GM18508 (cell line): ENCODE measurements at regions not wholly inside any gene's neighbourhood (a gene's known extent, or its start where the extent isn't known, plus 50 kb on each side); places are given as distances from the start of the nearest gene placed in this dataset.
"Not testable (repeated sequence)": the region's sequence is repeated elsewhere in the genome, so short reads cannot be mapped to it uniquely, and the experiment has no call there.

ENCODE experiments used
- ATAC-seq: cut with Tn5 transposase; IDR thresholded peaks from one replicate; pipeline ENCODE4 v1.9.1; 2021; ENCODE audit warnings: moderate number of reproducible peaks; ENCODE audit not compliant: insufficient read depth, unreplicated experiment

DNA sequence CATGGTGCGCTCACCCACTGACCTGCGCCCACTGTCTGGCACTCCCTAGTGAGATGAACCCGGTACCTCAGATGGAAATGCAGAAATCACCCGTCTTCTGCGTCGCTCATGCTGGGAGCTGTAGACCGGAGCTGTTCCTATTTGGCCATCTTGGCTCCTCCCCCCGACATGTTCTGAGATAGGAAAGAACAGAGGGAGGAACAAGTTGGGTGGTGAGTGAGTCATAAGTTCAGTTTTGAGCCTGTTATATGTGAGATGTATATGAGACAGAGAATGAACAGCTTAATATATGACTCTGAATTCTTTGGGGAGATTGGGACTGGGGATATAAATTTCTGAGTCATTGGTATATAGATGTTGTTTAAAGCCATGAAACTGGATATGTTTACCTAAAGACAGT is 596.7 kb downstream of the TSN start:
- not testable (repeated sequence) for ATAC-seq

DNA sequence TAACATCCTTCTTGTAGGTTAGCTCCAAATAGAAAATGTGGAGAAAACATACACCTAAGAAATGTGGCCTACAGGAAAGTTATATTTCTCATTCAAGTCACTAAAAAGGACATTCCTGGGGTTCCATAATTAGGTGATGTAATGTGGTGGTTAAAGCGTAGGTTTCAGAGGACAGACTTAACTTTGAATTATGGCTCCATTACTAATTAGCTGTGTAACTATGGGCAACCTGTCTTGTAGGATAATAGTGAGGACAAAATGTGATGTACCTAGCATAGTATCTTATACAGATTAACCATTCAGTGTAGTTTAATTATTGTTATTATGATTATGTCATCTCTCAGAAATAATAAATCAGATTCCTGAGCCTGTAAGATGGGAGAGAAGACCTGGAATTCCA is 602.5 kb downstream of the TSN start:
- ATAC-seq = no peak

DNA sequence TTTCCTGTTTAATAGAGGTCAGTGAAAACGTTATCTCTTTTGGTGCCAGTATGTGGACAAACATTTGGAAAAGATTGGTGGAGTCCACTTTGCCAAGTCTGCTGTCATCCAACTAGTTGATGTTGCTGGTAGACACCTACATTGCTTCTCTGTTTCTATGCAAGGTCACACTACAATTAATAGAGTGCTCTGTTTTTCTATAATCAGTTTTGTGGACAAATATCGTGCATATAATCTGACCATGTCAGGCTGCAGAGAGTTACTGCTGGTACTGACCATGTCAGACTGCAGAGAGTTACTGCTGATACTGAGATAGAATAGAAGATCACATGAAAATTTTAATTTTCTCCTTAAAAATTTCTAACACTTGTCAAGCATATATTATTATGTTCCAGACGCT is 603.3 kb downstream of the TSN start:
- no peak for ATAC-seq

DNA sequence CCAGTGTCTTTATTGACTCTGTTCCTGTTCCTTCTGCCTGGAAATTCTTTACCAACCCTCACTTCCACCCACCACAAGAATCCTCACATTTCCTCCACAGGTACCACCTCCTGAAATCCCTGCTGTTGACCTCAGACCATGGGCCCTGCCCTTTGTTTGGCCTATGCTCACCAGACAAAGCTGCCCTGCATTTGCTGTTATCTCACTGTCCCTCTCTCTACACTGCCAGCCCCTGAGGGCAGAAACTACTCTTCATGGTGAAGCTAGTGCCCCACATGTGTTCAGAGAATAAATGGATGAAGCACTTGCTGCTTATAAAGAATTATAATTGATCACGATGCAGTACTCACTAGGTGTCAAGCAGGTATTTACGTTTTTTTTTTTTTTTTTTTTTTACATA is 608.4 kb downstream of the TSN start:
- ATAC-seq = no peak

DNA sequence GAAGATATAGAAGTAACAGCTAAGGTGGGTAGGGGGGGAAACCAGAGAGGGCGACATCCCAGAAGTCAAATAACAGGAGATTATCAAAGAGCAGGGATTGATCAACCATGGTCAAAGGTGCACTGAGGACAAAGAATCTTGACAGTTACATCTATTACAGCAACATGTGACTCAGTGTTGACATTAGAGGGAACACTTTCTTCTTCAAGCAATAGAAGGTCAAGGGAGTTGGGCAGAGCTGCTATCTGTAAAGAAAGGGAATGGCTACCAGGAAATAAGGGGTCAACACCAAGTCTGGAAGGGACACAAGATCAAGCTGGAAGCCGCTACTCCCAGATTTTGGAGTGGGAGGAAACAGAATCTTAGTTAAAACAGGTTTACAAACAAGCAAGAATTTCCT is 611.0 kb downstream of the TSN start:
- ATAC-seq = no peak

DNA sequence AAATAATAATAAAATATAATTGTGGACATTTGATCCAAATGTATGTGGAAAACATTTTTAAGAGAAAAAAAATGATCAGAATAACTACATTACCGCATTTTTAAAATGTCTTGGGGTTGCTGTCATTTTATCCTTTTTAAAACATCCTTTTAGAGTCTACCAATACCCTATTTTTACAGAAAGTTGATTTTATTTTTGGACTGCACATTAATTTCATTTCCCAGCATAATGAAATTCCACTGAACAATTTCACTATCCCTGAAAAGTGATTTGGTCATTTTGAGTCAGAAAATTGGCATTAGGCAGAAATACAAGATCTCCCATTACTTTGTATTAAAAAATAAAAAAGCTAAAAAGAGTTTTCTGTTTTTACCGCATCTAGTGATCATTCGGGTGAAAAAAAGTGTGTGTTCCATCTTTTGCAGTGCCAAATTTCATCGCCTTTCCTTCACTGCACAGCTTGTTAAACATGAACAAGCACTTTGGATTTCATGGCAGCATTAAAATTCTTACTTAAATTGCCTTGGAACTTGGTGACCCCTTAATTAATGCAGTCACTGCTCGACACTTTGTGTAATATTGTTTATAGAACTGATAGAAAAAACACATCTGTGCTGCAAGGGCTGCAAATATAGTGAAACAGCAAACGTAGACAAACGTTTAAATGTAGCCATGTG is 611.7 kb downstream of the TSN start:
- no peak for ATAC-seq

DNA sequence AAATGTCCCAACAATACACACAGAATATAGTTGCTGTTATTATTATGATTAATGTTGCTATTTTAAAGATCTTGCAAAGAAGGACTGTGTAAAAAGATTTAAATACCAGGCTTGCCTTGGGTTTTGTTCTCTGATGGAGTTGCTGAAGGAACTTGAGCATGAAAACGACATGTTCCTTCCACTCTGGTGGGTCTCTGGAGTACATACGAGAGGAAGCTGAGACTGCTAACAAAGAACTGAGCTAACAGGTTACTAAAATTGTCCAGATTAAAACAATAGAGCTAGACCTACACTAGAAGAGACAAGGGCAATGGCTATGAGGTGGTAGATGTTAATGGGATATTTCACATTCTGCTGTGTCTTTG is 612.2 kb downstream of the TSN start:
- ATAC-seq = no peak

DNA sequence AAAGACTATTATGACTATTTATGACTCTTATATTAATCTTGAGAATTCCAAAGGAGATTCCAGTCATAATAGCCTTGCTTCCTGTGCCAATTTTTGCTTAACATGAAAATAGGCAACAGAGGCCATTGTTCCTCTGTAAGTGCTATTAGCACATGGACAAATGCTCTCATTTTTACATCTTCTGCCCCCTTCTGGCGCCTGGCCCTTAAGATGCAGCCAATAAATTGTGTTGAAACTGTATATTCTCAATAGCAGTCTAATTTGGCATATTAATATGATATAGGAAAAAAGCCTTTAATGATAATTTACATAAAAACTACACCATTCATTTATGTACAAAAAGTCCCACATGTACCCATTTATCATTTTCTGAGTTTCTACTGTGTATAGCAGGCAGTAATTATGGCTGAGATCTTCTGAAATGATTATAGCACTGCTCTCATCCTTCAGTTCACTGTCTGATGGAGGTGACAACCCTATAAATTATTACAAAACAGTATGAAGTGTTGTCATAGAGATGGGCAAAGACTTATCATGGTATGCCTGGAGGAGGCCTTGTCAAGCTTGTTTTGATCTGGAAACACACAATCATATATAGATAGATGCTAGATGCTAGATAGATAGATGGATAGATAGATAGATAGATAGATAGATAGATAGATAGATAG is 613.3 kb downstream of the TSN start:
- ATAC-seq = no peak

DNA sequence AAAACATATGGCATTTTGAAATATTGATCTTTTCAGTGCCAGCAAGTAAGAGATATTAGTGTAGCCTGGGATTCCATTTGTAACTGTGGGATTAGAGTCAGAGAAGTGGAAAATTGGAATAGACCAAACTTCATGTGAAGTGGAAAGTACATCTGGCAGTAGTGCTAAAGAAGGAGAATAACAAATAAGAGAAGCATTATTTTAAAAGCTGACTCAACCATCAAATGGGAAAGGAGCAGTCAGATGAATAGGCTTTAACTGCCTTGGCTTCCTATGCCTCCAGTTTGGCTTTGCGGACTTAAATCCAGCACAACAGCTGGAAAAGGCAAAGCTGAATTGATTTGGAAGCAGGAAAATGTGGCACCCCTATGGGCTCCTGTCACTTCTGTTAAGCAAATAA is 623.1 kb downstream of the TSN start:
- ATAC-seq = no peak

DNA sequence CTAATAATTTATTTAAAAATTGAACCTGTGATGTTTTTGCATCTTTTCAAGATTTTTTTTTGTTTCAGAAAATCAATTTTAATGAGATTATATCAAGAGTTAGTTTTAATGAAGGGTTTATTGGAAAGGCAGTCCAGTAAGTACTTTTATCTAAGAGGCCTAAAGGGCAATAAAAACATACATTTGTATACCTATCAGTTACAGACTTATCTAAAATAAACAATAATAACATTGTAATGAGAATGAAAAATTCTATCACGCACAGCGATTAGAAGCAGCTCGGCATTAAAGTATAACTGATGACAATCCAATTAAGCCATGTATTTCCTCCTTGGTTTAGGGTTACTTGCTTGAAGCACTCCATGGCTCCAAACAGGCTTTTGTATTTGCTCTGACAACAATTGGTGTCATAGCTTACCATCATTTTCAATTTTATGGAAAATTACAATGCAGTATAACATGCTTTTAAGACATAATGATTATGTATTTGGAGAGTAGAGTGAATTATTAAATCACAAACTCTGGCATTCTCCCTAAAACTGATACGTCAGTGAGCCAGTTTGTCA is 629.4 kb downstream of the TSN start:
- ATAC-seq = no peak

DNA sequence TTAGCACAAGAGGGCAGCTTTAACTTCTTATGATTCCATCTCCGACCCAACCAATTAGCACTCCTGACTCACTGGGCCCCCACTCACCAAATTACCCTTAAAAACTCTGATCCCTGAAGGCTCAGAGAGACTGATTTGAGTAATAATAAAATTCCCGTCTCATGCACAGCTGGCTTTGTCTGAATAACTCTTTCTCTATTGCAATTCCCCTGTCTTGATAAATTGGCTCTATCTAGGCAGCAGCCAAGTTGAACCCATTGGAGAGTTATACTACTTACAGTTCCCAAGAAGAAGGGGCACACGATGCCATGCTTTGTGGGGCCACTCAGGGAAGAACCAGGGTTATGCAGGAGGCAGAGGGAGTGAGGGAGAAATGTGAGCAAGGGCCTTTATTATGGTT is 632.8 kb downstream of the TSN start:
- no peak for ATAC-seq

DNA sequence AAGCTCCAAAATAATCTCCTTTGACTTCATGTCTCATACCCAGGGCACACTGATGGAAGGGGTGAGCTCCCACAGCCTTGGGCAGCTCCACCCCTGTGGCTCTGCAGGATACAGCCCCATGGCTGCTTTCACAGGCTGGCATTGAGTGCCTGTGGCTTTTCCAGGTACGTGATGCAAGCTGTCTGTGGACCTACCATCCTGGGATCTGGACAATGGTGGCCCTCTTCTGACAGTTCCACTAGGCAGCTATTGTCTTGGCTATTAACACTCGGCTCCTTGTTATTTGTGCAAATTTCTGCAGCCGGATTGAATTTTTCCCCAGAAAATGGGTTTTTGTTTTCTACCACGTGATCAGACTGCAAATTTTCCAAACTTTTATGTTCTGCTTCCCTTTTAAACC is 634.2 kb downstream of the TSN start:
- ATAC-seq = no peak

DNA sequence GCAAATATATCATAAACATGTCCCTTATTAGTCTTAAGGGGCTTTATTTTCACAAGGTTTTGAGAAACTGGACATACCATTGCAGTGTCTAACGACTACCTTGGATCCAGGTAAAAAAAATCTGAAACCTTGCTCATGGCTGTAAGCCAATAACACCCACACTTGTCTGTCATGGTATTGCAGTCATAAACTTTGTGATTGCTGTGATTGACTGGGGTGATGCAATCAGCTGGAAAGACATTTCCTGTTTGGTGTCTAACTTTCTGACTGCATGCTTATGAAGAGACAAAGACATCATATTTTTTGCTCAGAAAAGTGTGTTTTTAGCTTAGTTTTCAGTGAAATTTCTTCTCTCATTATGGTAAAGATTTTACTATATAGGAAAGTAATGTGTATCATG is 635.0 kb downstream of the TSN start:
- no peak for ATAC-seq

DNA sequence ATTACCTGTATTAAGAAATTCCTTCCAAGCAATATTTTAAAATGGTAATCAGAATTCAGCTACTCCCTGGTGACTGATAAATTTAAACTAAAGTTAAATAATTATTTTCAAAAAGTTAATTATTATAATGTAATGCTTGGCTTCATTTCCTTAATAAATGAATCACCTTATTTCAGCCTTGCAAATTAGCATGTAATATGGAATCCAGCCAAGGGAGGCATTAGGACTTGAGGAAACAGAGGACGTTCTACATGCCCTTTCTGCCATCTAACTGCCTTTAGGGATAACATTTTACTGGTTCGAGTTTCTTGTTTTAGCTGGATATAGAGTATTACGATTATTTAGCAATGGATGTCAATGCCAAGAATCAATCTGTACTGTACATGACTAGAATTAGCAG is 636.3 kb downstream of the TSN start:
- ATAC-seq = no peak

DNA sequence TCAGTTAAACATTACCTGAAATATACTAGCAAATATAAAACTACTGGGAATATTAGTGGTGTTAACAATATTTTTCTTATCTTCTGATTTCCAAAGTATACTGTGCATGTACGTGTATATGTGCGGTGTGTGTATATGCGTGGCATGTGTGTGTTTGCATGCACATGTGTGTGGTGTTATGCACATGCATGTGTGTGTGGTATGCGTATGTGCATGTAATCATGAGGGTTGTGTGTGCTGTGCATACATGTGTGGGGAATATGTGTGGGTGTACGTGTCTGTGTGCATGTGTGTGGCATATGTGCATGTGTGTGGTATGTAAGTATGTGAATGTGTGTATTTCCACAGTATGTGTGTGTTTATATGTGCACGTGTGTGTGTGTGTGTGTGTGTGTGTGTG is 640.2 kb downstream of the TSN start:
- no peak for ATAC-seq

DNA sequence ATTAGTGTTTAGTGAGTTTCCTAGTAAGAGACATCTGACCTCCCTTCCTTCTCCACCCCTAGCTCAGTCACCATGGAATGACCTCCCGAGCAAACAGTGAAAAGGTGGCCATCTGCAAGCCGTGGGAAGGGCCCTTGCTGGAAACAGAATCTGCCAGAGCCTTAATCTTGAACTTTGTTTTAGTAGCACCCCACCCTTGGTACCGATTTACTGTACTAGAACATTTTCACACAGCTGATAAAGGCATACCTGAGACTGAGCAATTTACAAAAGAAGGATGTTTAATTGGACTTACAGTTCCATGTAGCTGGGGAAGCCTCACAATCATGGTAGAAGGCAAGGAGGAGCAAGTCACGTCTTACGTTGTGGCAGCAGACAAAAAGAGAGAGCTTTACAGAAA is 655.8 kb downstream of the TSN start:
- no peak for ATAC-seq

DNA sequence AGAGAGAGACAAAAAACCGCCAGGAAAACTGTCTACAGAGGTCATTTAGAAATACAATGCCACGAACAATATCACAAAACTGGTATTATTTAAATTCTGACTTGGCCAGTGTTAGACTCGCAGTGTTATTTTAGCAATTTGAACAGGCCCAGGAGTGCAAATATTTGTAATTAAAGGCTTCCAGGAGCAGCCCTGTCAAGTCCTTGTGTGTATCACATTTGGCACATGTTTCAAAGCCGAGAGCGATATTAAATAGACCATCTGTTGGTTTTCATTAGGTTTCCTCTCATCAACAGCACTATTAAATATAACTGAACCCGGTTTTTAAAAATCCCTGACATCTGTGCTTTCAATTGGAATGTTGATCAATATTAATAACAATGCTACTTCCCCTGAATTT is 656.9 kb downstream of the TSN start:
- ATAC-seq = no peak

DNA sequence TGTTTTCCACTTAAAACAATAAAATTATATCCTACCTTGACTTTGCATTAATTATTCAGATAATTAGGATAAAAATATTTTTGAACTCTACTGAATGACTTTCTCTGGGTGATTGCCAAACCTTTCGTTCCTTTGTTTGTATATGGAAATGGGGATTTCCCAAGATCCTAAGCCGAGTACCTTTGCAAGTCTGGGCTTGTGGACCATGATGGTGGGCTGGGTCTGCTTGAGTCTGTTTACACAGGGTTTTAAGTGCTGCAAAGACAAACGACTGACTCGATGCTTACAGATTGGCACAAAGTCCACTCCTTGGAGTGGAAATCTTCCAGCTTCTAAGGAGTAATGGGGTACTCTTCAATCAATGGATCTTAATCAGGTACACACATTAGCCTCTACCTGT is 659.5 kb downstream of the TSN start:
- no peak for ATAC-seq

DNA sequence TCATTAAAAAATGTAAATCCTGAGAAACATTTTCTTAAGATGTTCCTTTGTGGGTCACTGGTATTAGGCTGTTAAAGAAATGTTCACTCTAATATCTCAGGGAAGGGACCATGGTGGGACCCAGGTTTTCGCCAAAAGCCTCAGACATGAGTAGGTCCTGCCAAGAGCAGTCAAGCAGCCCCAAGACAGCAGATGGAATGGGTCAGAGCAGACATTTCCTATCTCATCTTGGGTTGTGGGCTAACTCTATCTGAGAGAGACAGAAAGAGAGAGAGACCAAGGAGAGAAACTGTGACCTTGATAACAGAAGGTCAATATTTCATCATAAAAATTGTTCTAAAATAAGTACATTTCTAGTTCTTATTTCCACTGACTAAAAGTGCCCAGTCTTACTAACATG is 661.7 kb downstream of the TSN start:
- ATAC-seq = no peak

DNA sequence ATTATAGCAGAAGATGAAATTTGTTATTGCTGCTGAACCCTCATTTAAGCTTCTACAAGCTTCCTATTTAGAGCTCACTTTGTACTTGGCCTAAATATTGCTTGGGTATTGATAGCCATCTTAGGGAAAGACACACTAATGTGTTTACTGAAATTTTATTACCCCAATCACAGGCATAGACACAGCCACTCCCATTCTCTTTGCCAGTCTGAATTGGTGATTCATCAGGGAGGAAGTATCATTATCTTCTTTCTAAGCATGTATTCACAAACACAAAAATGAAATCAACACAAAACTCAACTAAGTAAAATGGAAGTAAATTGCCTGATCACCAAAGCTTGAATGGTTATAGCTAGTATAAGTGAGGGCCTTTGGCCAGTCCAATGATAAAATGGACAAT is 666.3 kb downstream of the TSN start:
- ATAC-seq = no peak

DNA sequence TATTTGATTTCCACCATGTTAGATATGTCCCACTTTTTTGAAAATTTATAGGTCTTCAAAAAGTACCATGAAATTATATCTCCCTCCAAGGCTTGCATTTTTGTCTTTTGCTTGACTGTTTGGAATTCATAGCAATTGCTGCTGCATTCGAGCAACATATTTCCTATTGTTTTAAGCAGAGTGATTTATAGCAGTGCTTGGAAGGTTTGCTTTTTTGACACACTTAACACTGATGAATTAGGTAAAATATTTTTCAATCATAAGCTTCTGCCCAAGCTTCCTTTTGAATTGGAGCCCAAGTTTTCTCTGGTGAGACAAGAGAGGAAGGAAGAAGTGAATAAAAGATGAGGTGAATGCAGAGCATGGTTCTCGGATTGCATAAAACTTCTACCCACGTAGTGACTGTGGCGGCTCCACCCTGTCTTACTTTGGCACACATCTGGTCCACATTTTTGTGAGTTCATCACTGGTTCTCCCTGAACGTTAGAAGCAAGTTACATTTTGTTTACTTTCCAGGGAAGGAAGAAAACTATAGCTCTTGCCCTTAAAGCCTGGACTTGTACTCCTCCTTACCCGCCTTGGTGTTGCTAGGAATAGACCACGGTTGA is 667.0 kb downstream of the TSN start:
- no peak for ATAC-seq

DNA sequence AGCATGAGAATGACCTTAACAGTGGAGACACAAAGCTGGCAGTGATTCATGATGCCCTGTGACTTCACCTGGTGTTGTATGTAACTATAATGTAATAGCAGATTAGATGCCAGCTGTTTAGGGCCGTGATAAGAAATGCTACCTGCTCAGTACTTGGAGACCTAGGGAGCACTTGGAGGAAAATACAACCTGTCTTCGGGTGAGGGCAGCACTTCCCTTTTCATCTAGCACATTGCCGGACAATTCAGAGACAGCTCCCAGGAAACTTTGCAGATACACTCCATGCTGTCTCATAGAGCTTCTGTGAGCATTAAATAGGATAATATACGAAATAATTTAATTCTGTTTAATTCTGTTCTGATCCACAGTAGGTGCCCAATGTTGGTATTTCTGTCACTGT is 668.5 kb downstream of the TSN start:
- ATAC-seq = no peak
